CD4-positive, alpha-beta T cell treated with Interleukin-6 for 4 hours (primary cell): ENCODE measurements at regions not wholly inside any gene's neighbourhood (a gene's known extent, or its start where the extent isn't known, plus 50 kb on each side); places are given as distances from the start of the nearest gene placed in this dataset.
"Not testable (repeated sequence)": the region's sequence is repeated elsewhere in the genome, so short reads cannot be mapped to it uniquely, and the experiment has no call there.

Experiments used
- DNase-seq: peaks from one replicate; pipeline ENCODE4 v3.0.0-alpha.2; 2020; ENCODE audit warnings: mixed read lengths

GRCh38 chr16:16448423-16448822, 69.5 kb downstream of the NPIPA7 start:
- DNase-seq: not testable (repeated sequence)

GRCh38 chr16:16449712-16450237, 70.8 kb downstream of the NPIPA7 start:
- not testable (repeated sequence) for DNase-seq

GRCh38 chr16:16451721-16452410, 72.9 kb downstream of the NPIPA7 start:
- DNase-seq: not testable (repeated sequence)

GRCh38 chr16:16458579-16458978, 79.6 kb downstream of the NPIPA7 start:
- DNase-seq: not testable (repeated sequence)

GRCh38 chr16:16463792-16464191, 84.9 kb downstream of the NPIPA7 start:
- DNase-seq: not testable (repeated sequence)

GRCh38 chr16:16488919-16489318, 110.0 kb downstream of the NPIPA7 start:
- not testable (repeated sequence) for DNase-seq

GRCh38 chr16:16489466-16489865, 110.5 kb downstream of the NPIPA7 start:
- DNase-seq: not testable (repeated sequence)

- DNase-seq: not testable (repeated sequence)
Measured at GRCh38 chr16:16494114-16494513, 115.2 kb downstream of the NPIPA7 start.

- DNase-seq: not testable (repeated sequence)
Measured at GRCh38 chr16:16494998-16495397, 116.1 kb downstream of the NPIPA7 start.

GRCh38 chr16:16499875-16500274, 120.9 kb downstream of the NPIPA7 start:
- not testable (repeated sequence) for DNase-seq

GRCh38 chr16:16507041-16507440, 128.1 kb downstream of the NPIPA7 start:
- DNase-seq: not testable (repeated sequence)

- DNase-seq: not testable (repeated sequence)
Measured at GRCh38 chr16:16508344-16508743, 129.4 kb downstream of the NPIPA7 start.

GRCh38 chr16:16519395-16519794, 140.5 kb downstream of the NPIPA7 start:
- DNase-seq: not testable (repeated sequence)

- not testable (repeated sequence) for DNase-seq
Measured at GRCh38 chr16:16521239-16522002, 142.5 kb downstream of the NPIPA7 start.

GRCh38 chr16:16526998-16527397, 148.1 kb downstream of the NPIPA7 start:
- DNase-seq: not testable (repeated sequence)

- DNase-seq: not testable (repeated sequence)
Measured at GRCh38 chr16:16530744-16531143, 151.8 kb downstream of the NPIPA7 start.

GRCh38 chr16:16535565-16535964, 156.6 kb downstream of the NPIPA7 start:
- not testable (repeated sequence) for DNase-seq

GRCh38 chr16:16536151-16536550, 157.2 kb downstream of the NPIPA7 start:
- DNase-seq: not testable (repeated sequence)

GRCh38 chr16:16549710-16550109, 170.8 kb downstream of the NPIPA7 start:
- DNase-seq: not testable (repeated sequence)

GRCh38 chr16:16550824-16551223, 171.9 kb downstream of the NPIPA7 start:
- not testable (repeated sequence) for DNase-seq

- not testable (repeated sequence) for DNase-seq
Measured at GRCh38 chr16:16552819-16553340, 173.9 kb downstream of the NPIPA7 start.

GRCh38 chr16:16559179-16559740, 180.3 kb downstream of the NPIPA7 start:
- DNase-seq: not testable (repeated sequence)

GRCh38 chr16:16561532-16561931, 182.6 kb downstream of the NPIPA7 start:
- not testable (repeated sequence) for DNase-seq
